Skin of body (tissue), 1 donor: ENCODE measurements at regions not wholly inside any gene's neighbourhood (a gene's known extent, or its start where the extent isn't known, plus 50 kb on each side); places are given as distances from the start of the nearest gene placed in this dataset.

Experiments
- DNase-seq: peaks from one replicate; lab custom pipeline; 2025; lab: John Stamatoyannopoulos, UW

GRCh38 chr11:76298255-76298654 lies 82.7 kb downstream of the THAP12 start:
- no peak for DNase-seq

GRCh38 chr11:76296731-76297542 lies 84.0 kb downstream of the THAP12 start:
- DNase-seq = no peak

GRCh38 chr11:76293189-76293631 lies 86.9 kb upstream of the WNT11 start:
- DNase-seq = no peak

- no peak for DNase-seq
Observed at GRCh38 chr11:76292583-76293188, 86.4 kb upstream of the WNT11 start.

GRCh38 chr11:76291576-76292526 lies 85.5 kb upstream of the WNT11 start:
- no peak for DNase-seq

GRCh38 chr11:76288166-76288980 lies 82.1 kb upstream of the WNT11 start:
- DNase-seq = no peak

GRCh38 chr11:76287227-76287626 lies 80.9 kb upstream of the WNT11 start:
- DNase-seq = no peak

- DNase-seq = no peak
Observed at GRCh38 chr11:76285397-76286104, 79.2 kb upstream of the WNT11 start.

GRCh38 chr11:76284161-76284560 lies 77.9 kb upstream of the WNT11 start:
- no peak for DNase-seq

GRCh38 chr11:76282811-76283595 lies 76.7 kb upstream of the WNT11 start:
- DNase-seq = no peak

GRCh38 chr11:76282172-76282571 lies 75.9 kb upstream of the WNT11 start:
- no peak for DNase-seq

- DNase-seq = no peak
Observed at GRCh38 chr11:76281558-76281906, 75.2 kb upstream of the WNT11 start.

- DNase-seq = no peak
Observed at GRCh38 chr11:76280882-76281557, 74.7 kb upstream of the WNT11 start.

- DNase-seq = no peak
Observed at GRCh38 chr11:76280151-76280881, 74.0 kb upstream of the WNT11 start.

- DNase-seq = no peak
Observed at GRCh38 chr11:76279646-76280045, 73.3 kb upstream of the WNT11 start.

GRCh38 chr11:76279038-76279437 lies 72.7 kb upstream of the WNT11 start:
- DNase-seq = no peak

- no peak for DNase-seq
Observed at GRCh38 chr11:76278526-76278925, 72.2 kb upstream of the WNT11 start.
